ENCODE measurements at regions not wholly inside any gene's neighbourhood (a gene's known extent, or its start where the extent isn't known, plus 50 kb on each side); places are given as distances from the start of the nearest gene placed in this dataset.

DNA sequence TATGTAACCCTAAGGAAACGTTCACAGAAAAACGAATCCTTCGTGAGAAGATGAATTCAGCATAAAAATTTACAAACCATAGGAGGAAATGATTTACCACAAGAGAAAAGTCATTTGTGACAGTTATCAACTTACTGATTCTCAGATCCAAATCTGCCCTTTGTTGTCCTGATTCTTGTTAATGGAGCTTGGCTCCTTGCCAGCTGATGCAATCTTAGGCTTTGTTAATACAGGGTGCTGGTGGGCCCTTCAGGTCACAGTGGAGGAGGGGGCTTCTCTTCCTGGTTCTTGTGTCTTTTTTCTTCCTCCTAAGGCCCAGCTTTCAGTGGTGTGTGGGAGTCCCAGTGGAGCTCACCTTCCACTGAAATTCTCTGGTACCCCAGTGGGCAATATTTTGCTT is 108.4 kb upstream of the MAP3K7 start:
- H2AFZ ChIP-seq (ENCODE audit: low read depth, low read length) = no peak overlapping the region
- no peak overlapping the region for H3K4me3 ChIP-seq (ENCODE audit: low read length)
- no peaks in the 10 kb centered on the region for H3K36me3 ChIP-seq (ENCODE audit: insufficient read depth, low read length)
- H3K9me3 ChIP-seq (ENCODE audit: low read length) = no peaks in the 10 kb centered on the region
- H4K20me1 ChIP-seq (ENCODE audit: insufficient read depth) = no peaks in the 10 kb centered on the region
- no peak overlapping the region for H3K9ac ChIP-seq (ENCODE audit: low read length)
- H3F3A ChIP-seq (ENCODE audit: insufficient read depth, low read length, poor library complexity, severe bottlenecking) = no peaks in the 10 kb centered on the region
- TF ChIP-seq EZH2 (IDR thresholded peaks at IDR 0.05; ENCODE audit: borderline replicate concordance, insufficient read depth, low read length, poor library complexity, severe bottlenecking) (no peak), REST (IDR thresholded peaks at IDR 0.05; ENCODE audit: borderline replicate concordance) (no peak), SMC3 (conservative IDR thresholded peaks at IDR 0.05; ENCODE audit: poor library complexity) (no peak)
- no peak overlapping the region for H3K27ac ChIP-seq (ENCODE audit: low read length)
- H3K27me3 ChIP-seq (ENCODE audit: insufficient read depth, low read depth, low read length) = no peaks in the 10 kb centered on the region
- H3K4me2 ChIP-seq (ENCODE audit: low read length) = no peak overlapping the region
- no peaks in the 10 kb centered on the region for H3K79me2 ChIP-seq (replicated peaks; ENCODE audit: insufficient read depth, low read length)
- no peaks in the 10 kb centered on the region for H3K9me2 ChIP-seq (ENCODE audit: insufficient read depth, low read length)

- no peak overlapping the region for H3K27ac ChIP-seq (ENCODE audit: low read length)
- H3K4me3 ChIP-seq (ENCODE audit: low read length) = no peak overlapping the region
- H3K79me2 ChIP-seq (replicated peaks; ENCODE audit: insufficient read depth, low read length) = no peaks in the 10 kb centered on the region
- no peaks in the 10 kb centered on the region for H3K36me3 ChIP-seq (ENCODE audit: insufficient read depth, low read length)
- TF ChIP-seq REST (IDR thresholded peaks at IDR 0.05; ENCODE audit: borderline replicate concordance) (no peak), TAF1 (IDR thresholded peaks at IDR 0.05; ENCODE audit: low read depth) (no peak), EZH2 (IDR thresholded peaks at IDR 0.05; ENCODE audit: borderline replicate concordance, insufficient read depth, low read length, poor library complexity, severe bottlenecking) (no peak), CTCF (IDR thresholded peaks at IDR 0.05; ENCODE audit: poor library complexity, severe bottlenecking) (no peak)
- no peaks in the 10 kb centered on the region for H3K9me2 ChIP-seq (ENCODE audit: insufficient read depth, low read length)
- H2AFZ ChIP-seq (ENCODE audit: low read depth, low read length) = no peak overlapping the region
- H3K9ac ChIP-seq (ENCODE audit: low read length) = no peak overlapping the region
- no peaks in the 10 kb centered on the region for H4K20me1 ChIP-seq (ENCODE audit: insufficient read depth)
- H3K9me3 ChIP-seq (ENCODE audit: low read length) = no peaks in the 10 kb centered on the region
- H3K27me3 ChIP-seq (ENCODE audit: insufficient read depth, low read depth, low read length) = no peaks in the 10 kb centered on the region
- H3K4me2 ChIP-seq (ENCODE audit: low read length) = no peak overlapping the region
- H3F3A ChIP-seq (ENCODE audit: insufficient read depth, low read length, poor library complexity, severe bottlenecking) = no peaks in the 10 kb centered on the region
These were observed 107.9 kb upstream of the MAP3K7 start for GRCh38 chr6:90694802-90695201.
